Fibroblast of the conjunctiva (primary cell): ENCODE measurements at regions not wholly inside any gene's neighbourhood (a gene's known extent, or its start where the extent isn't known, plus 50 kb on each side); places are given as distances from the start of the nearest gene placed in this dataset.
A peak's percentile ranks its signal among the peaks of the same experiment; 100 is the strongest.

ENCODE experiments used
- DNase-seq: peaks from one replicate; pipeline ENCODE4 v3.0.0-alpha.2; 2010; ENCODE audit warnings: low read depth

- no peak for DNase-seq
Observed at GRCh38 chr12:63232896-63233295, 81.9 kb upstream of the AVPR1A start.

- DNase-seq: no peak
Observed at GRCh38 chr12:63228853-63229252, 77.9 kb upstream of the AVPR1A start.

GRCh38 chr12:63226792-63227463 lies 75.9 kb upstream of the AVPR1A start:
- DNase-seq: no peak

GRCh38 chr12:63224396-63224795 lies 73.4 kb upstream of the AVPR1A start:
- DNase-seq: no peak

GRCh38 chr12:63223128-63223527 lies 72.1 kb upstream of the AVPR1A start:
- no peak for DNase-seq

- no peak for DNase-seq
Observed at GRCh38 chr12:63222582-63222981, 71.6 kb upstream of the AVPR1A start.

- DNase-seq: no peak
Observed at GRCh38 chr12:63220921-63221320, 69.9 kb upstream of the AVPR1A start.

- DNase-seq: no peak
Observed at GRCh38 chr12:63212316-63212715, 61.3 kb upstream of the AVPR1A start.

- DNase-seq: no peak
Observed at GRCh38 chr12:63208956-63209355, 58.0 kb upstream of the AVPR1A start.

- DNase-seq: peak; percentile 17
Observed at GRCh38 chr12:63206909-63207308, 55.9 kb upstream of the AVPR1A start.

- DNase-seq: no peak
Observed at GRCh38 chr12:63206494-63206893, 55.5 kb upstream of the AVPR1A start.
